HG02973 (cell line): ENCODE measurements at regions not wholly inside any gene's neighbourhood (a gene's known extent, or its start where the extent isn't known, plus 50 kb on each side); places are given as distances from the start of the nearest gene placed in this dataset.
A peak's percentile ranks its signal among the peaks of the same experiment; 100 is the strongest.

Source experiments
- ATAC-seq: cut with Tn5 transposase; IDR thresholded peaks from one replicate; pipeline ENCODE4 v1.9.1; 2021; ENCODE audit warnings: moderate library complexity; ENCODE audit not compliant: unreplicated experiment

- ATAC-seq, result no peak
Observed at GRCh38 chrX:149275836-149276235, 229.3 kb downstream of the IDS start.

- no peak for ATAC-seq
Observed at GRCh38 chrX:149274516-149275105, 230.5 kb downstream of the IDS start.

- ATAC-seq, result no peak
Observed at GRCh38 chrX:149272690-149273463, 232.2 kb downstream of the IDS start.

GRCh38 chrX:149267878-149268813 lies 237.0 kb downstream of the IDS start:
- ATAC-seq, result no peak

GRCh38 chrX:149262086-149262485 lies 243.0 kb downstream of the IDS start:
- no peak for ATAC-seq

- no peak for ATAC-seq
Observed at GRCh38 chrX:149259241-149259640, 245.9 kb downstream of the IDS start.

GRCh38 chrX:149255860-149256259 lies 249.2 kb downstream of the IDS start:
- ATAC-seq, result no peak

- no peak for ATAC-seq
Observed at GRCh38 chrX:149248073-149248625, 257.0 kb downstream of the IDS start.

- no peak for ATAC-seq
Observed at GRCh38 chrX:149230689-149231088, 274.4 kb downstream of the IDS start.

GRCh38 chrX:149223854-149224253 lies 281.3 kb downstream of the IDS start:
- ATAC-seq, result no peak

GRCh38 chrX:149222040-149222439 lies 283.1 kb downstream of the IDS start:
- ATAC-seq, result no peak

GRCh38 chrX:149221230-149221629 lies 283.9 kb downstream of the IDS start:
- ATAC-seq, result no peak

- no peak for ATAC-seq
Observed at GRCh38 chrX:149213264-149213663, 291.8 kb downstream of the IDS start.

GRCh38 chrX:149208307-149208706 lies 296.8 kb downstream of the IDS start:
- ATAC-seq, result no peak

- peak; percentile 58 for ATAC-seq
Observed at GRCh38 chrX:149207518-149207917, 297.6 kb downstream of the IDS start.

- no peak for ATAC-seq
Observed at GRCh38 chrX:149205937-149206336, 299.2 kb downstream of the IDS start.

GRCh38 chrX:149205081-149205480 lies 300.0 kb downstream of the IDS start:
- ATAC-seq, result no peak

GRCh38 chrX:149199734-149200133 lies 305.4 kb downstream of the IDS start:
- ATAC-seq, result no peak

GRCh38 chrX:149198980-149199732 lies 305.9 kb downstream of the IDS start:
- peak; percentile 54 for ATAC-seq

- ATAC-seq, result no peak
Observed at GRCh38 chrX:149185087-149185486, 320.0 kb downstream of the IDS start.
